Osteoblast (primary cell): ENCODE measurements at regions not wholly inside any gene's neighbourhood (a gene's known extent, or its start where the extent isn't known, plus 50 kb on each side); places are given as distances from the start of the nearest gene placed in this dataset.
A peak's percentile ranks its signal among the peaks of the same experiment; 100 is the strongest.

Experiments
- DNase-seq: peaks from one replicate; pipeline ENCODE4 v3.0.0; 2011; ENCODE audit warnings: low spot score, mixed read lengths; ENCODE audit not compliant: insufficient read length; ENCODE audit errors: missing footprints
- H2AFZ ChIP-seq: 2 replicates; pipeline ENCODE4 v1.6.0; 2011; ENCODE audit warnings: mild to moderate bottlenecking, low read length
- H3K27ac ChIP-seq: 2 replicates; pipeline ENCODE4 v1.5.1; 2011; ENCODE audit warnings: mild to moderate bottlenecking, low read depth, low read length, moderate library complexity
- H3K27me3 ChIP-seq: 2 replicates; pipeline ENCODE4 v1.6.0; 2012; ENCODE audit warnings: mild to moderate bottlenecking, control low read depth, inconsistent platforms, low read length, moderate library complexity; ENCODE audit not compliant: insufficient read depth
- H3K36me3 ChIP-seq: 2 replicates; pipeline ENCODE4 v1.5.1; 2011; ENCODE audit warnings: mild to moderate bottlenecking, low read length, control low read depth, moderate library complexity; ENCODE audit not compliant: insufficient read depth
- H3K4me1 ChIP-seq: 2 replicates; pipeline ENCODE4 v1.5.1; 2011; ENCODE audit warnings: mild to moderate bottlenecking, low read length, control low read depth, moderate library complexity; ENCODE audit not compliant: insufficient read depth
- H3K4me2 ChIP-seq: 2 replicates; pipeline ENCODE4 v1.6.0; 2011; ENCODE audit warnings: mild to moderate bottlenecking, low read length; ENCODE audit not compliant: insufficient read depth
- H3K4me3 ChIP-seq: fragments of 200-600 bp; sonication (generic); 3 replicates; pipeline ENCODE4 v1.5.1; 2012; ENCODE audit warnings: mild to moderate bottlenecking, low read length, inconsistent platforms; ENCODE audit not compliant: insufficient read depth
- H3K79me2 ChIP-seq: 2 replicates; pipeline ENCODE4 v1.6.0; 2012; ENCODE audit warnings: mild to moderate bottlenecking, low read length, control low read depth, inconsistent platforms; ENCODE audit not compliant: insufficient read depth
- H3K9me3 ChIP-seq: 2 replicates; pipeline ENCODE4 v1.5.1; 2011; ENCODE audit warnings: low read depth, low read length, control low read depth
- H4K20me1 ChIP-seq: 2 replicates; pipeline ENCODE4 v1.6.0; 2012; ENCODE audit warnings: mild to moderate bottlenecking, low read length, control low read depth; ENCODE audit not compliant: insufficient read depth
- TF ChIP-seq, protein P1 (sequence below): IDR thresholded peaks from 2 replicates; pipeline ENCODE4 v1.5.1; 2011; ENCODE audit warnings: mild to moderate bottlenecking, low read depth, low read length, moderate library complexity; ENCODE audit errors: extremely low read depth

DNA sequence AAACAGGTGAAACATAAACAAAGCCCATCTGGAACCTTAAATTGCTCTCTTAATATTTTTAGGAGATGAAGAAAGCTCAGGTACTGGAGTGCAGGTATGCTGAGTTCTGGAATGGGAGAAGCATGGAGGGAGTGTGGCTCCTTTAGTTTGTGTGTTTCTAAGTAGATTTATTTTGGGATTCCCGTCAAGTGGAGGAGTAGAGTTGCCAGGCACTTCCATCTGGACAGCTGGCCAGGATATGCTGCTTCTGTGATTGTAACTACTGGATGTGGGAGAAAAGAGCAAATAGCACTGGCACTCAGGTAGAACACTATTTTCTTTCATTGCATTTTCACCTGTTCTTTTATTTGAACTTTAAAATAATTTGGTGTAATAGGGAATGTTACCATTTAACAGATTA is 182.3 kb upstream of the MAST4 start:
- Histone ChIP-seq H3K79me2 (no peaks in the 10 kb centered on the region), H4K20me1 (no peaks in the 10 kb centered on the region), H3K27ac (no peak overlapping the region), H3K9me3 (no peaks in the 10 kb centered on the region), H3K36me3 (no peaks in the 10 kb centered on the region), H3K4me1 (peaks cover 4% of the 10 kb centered on the region), H3K4me3 (no peak overlapping the region), H2AFZ (no peak overlapping the region), H3K4me2 (no peak overlapping the region), H3K27me3 (no peaks in the 10 kb centered on the region)
- DNase-seq = no peak
- TF ChIP-seq, protein P1, sequence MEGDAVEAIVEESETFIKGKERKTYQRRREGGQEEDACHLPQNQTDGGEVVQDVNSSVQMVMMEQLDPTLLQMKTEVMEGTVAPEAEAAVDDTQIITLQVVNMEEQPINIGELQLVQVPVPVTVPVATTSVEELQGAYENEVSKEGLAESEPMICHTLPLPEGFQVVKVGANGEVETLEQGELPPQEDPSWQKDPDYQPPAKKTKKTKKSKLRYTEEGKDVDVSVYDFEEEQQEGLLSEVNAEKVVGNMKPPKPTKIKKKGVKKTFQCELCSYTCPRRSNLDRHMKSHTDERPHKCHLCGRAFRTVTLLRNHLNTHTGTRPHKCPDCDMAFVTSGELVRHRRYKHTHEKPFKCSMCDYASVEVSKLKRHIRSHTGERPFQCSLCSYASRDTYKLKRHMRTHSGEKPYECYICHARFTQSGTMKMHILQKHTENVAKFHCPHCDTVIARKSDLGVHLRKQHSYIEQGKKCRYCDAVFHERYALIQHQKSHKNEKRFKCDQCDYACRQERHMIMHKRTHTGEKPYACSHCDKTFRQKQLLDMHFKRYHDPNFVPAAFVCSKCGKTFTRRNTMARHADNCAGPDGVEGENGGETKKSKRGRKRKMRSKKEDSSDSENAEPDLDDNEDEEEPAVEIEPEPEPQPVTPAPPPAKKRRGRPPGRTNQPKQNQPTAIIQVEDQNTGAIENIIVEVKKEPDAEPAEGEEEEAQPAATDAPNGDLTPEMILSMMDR = no peak

DNA sequence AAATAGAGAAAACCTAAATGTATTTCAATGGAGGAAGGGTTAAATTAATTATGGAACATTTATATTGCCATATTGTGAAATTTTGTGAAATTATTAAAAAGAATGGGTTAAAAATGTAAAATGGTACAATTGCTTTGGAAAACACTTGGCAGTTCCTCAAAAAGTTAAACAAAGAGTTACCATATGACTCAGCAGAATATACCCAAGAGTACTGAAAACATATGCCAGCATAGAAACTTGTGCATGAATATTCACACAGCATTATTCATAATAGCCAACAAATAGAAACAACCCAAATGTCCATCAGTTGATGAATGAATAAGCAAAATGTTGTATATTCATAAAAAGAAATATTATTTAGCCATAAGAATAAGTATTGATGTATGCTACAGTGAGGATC is 181.0 kb upstream of the MAST4 start:
- Histone ChIP-seq H2AFZ (no peak overlapping the region), H3K27ac (no peak overlapping the region), H3K36me3 (no peaks in the 10 kb centered on the region), H3K4me3 (no peak overlapping the region), H3K4me1 (peaks cover 4% of the 10 kb centered on the region), H4K20me1 (no peaks in the 10 kb centered on the region), H3K27me3 (no peaks in the 10 kb centered on the region), H3K9me3 (no peaks in the 10 kb centered on the region), H3K4me2 (no peak overlapping the region), H3K79me2 (no peaks in the 10 kb centered on the region)
- DNase-seq = peak; percentile 36
- TF ChIP-seq, protein P1 = no peak

DNA sequence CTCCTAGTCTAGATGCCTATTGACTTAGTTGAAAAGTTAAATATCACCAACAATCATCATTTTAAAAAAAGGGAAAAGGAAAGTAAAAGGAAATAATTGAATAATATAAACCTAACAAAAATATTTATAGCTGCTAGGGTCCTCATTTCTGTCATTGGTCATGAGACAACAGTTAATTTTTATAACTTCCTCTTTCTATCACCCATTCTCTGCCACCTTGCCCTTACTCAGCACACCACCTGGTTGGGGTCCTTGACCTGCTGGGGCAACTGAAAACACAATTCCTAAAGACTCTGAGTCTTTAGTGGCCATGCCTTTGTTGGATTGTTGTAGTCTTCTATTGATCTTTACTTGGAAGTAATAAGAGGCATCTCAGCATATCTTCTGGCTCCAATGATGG is 179.5 kb upstream of the MAST4 start:
- TF ChIP-seq, protein P1 = no peak
- no peak overlapping the region for H3K4me2 ChIP-seq
- no peak overlapping the region for H3K4me3 ChIP-seq
- no peaks in the 10 kb centered on the region for H3K79me2 ChIP-seq
- no peak overlapping the region for H2AFZ ChIP-seq
- no peak for DNase-seq
- no peaks in the 10 kb centered on the region for H3K36me3 ChIP-seq
- no peaks in the 10 kb centered on the region for H4K20me1 ChIP-seq
- no peaks in the 10 kb centered on the region for H3K9me3 ChIP-seq
- H3K27ac ChIP-seq = no peak overlapping the region
- H3K4me1 ChIP-seq = peaks cover 4% of the 10 kb centered on the region
- H3K27me3 ChIP-seq = no peaks in the 10 kb centered on the region

DNA sequence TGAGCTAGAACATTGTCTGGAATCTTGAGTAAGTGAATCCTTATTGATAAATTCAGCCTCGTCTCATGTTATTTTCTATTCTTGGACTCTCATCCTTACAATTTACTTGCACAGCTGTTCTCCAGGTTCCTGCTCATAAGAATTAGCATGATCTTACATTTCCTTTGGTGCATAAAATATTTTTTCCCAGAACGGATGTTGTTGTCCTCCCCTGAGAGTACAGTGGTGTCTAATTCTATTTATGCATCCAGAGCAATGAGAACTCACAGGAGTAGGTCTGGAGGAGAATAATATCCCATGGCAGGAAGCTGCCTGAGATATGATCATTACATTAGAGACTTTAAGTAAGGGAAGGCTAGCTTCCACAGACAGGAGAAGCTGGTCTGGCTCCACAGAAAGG is 178.4 kb upstream of the MAST4 start:
- no peak overlapping the region for H3K4me3 ChIP-seq
- H3K4me1 ChIP-seq = peaks cover 4% of the 10 kb centered on the region
- no peaks in the 10 kb centered on the region for H3K9me3 ChIP-seq
- no peaks in the 10 kb centered on the region for H3K79me2 ChIP-seq
- no peaks in the 10 kb centered on the region for H3K36me3 ChIP-seq
- no peaks in the 10 kb centered on the region for H3K27me3 ChIP-seq
- no peaks in the 10 kb centered on the region for H4K20me1 ChIP-seq
- TF ChIP-seq, protein P1 = no peak
- no peak overlapping the region for H2AFZ ChIP-seq
- no peak overlapping the region for H3K27ac ChIP-seq
- DNase-seq = no peak
- no peak overlapping the region for H3K4me2 ChIP-seq
